GM23338 (cell line): ENCODE measurements at regions not wholly inside any gene's neighbourhood (a gene's known extent, or its start where the extent isn't known, plus 50 kb on each side); places are given as distances from the start of the nearest gene placed in this dataset.

ENCODE experiments used
- ATAC-seq: fragments of 200-7000 bp; cut with Tn5 transposase; 3 replicates; pipeline ENCODE4 v1.9.1; 2020
- DNase-seq: peaks from one replicate; pipeline ENCODE4 v3.0.0-alpha.2; 2015; ENCODE audit warnings: low spot score
- H2AFZ ChIP-seq: fragments of 200-600 bp; sonication (generic); 2 replicates; pipeline ENCODE4 v1.8.0; 2016; ENCODE audit warnings: antibody characterized with exemption, mild to moderate bottlenecking, moderate library complexity
- H3F3A ChIP-seq: fragments of 200-600 bp; sonication (generic); replicated peaks from 2 replicates; pipeline ENCODE4 v1.8.0; 2017; ENCODE audit warnings: antibody characterized with exemption, mixed run types, low read depth
- H3K27ac ChIP-seq: fragments of 200-600 bp; sonication (generic); 2 replicates; pipeline ENCODE4 v1.6.1; 2016; ENCODE audit warnings: low read depth
- H3K27me3 ChIP-seq: fragments of 200-600 bp; sonication (generic); 2 replicates; pipeline ENCODE4 v1.8.0; 2016; ENCODE audit warnings: mild to moderate bottlenecking, mixed run types, moderate library complexity; ENCODE audit not compliant: insufficient read depth
- H3K36me3 ChIP-seq: fragments of 200-600 bp; sonication (generic); 2 replicates; pipeline ENCODE4 v1.8.0; 2016; ENCODE audit warnings: mild to moderate bottlenecking; ENCODE audit not compliant: insufficient read depth
- H3K4me1 ChIP-seq: fragments of 200-600 bp; sonication (generic); 2 replicates; pipeline ENCODE4 v1.8.0; 2016; ENCODE audit warnings: mild to moderate bottlenecking, moderate library complexity; ENCODE audit not compliant: insufficient read depth
- H3K4me2 ChIP-seq: fragments of 200-600 bp; sonication (generic); 2 replicates; pipeline ENCODE4 v1.7.1; 2017; ENCODE audit warnings: mixed run types
- H3K4me3 ChIP-seq: fragments of 200-600 bp; sonication (generic); 2 replicates; pipeline ENCODE4 v1.6.1; 2016; ENCODE audit warnings: mixed run types
- H3K79me2 ChIP-seq: fragments of 200-600 bp; sonication (generic); replicated peaks from 2 replicates; pipeline ENCODE4 v1.8.0; 2017; ENCODE audit warnings: mild to moderate bottlenecking; ENCODE audit not compliant: insufficient read depth
- H3K9me2 ChIP-seq: fragments of 200-600 bp; sonication (generic); 2 replicates; pipeline ENCODE4 v1.8.0; 2017; ENCODE audit not compliant: insufficient read depth
- H4K20me1 ChIP-seq: fragments of 200-600 bp; sonication (generic); replicated peaks from 2 replicates; pipeline ENCODE4 v1.8.0; 2017; ENCODE audit warnings: mild to moderate bottlenecking; ENCODE audit not compliant: insufficient read depth
- H3K27ac Mint-ChIP-seq: 2 replicates; pipeline ENCODE4 v1.8.0; 2020; ENCODE audit warnings: inconsistent platforms, mild to moderate bottlenecking, moderate library complexity, mixed read lengths
- H3K27me3 Mint-ChIP-seq: 3 replicates; pipeline ENCODE4 v1.8.0; 2022; ENCODE audit warnings: low read depth, mild to moderate bottlenecking, moderate library complexity, mixed read lengths, inconsistent platforms; ENCODE audit not compliant: insufficient read depth, poor library complexity
- H3K36me3 Mint-ChIP-seq: 3 replicates; pipeline ENCODE4 v1.8.0; 2021; ENCODE audit warnings: low read depth, mild to moderate bottlenecking, inconsistent platforms, moderate library complexity, mixed read lengths
- H3K4me1 Mint-ChIP-seq: 3 replicates; pipeline ENCODE4 v1.8.0; 2020; ENCODE audit warnings: mild to moderate bottlenecking, inconsistent platforms, mixed read lengths
- H3K4me3 Mint-ChIP-seq: 3 replicates; pipeline ENCODE4 v1.8.0; 2021; ENCODE audit warnings: moderate library complexity, mild to moderate bottlenecking, inconsistent platforms, mixed read lengths
- H3K9me3 Mint-ChIP-seq: 3 replicates; pipeline ENCODE4 v1.8.0; 2020; ENCODE audit warnings: moderate library complexity, mild to moderate bottlenecking, inconsistent platforms, mixed read lengths
- CREB1 ChIP-seq: fragments of 250-450 bp; sonication (Bioruptor Pico); IDR thresholded peaks from 2 replicates; pipeline ENCODE4 v1.5.0; 2020; ENCODE audit warnings: low read depth, mild to moderate bottlenecking, moderate library complexity
- CTCF ChIP-seq, 2 experiments: fragments of 200-600 bp in 1 of 2; sonication (generic) in 1 of 2; conservative IDR thresholded peaks; 2 replicates each; pipeline versions ENCODE4 v1.5.1 to v1.6.1; 2016 to 2017; ENCODE audit warnings: antibody characterized with exemption in 2 of 2, low read depth in 2 of 2, mild to moderate bottlenecking in 2 of 2, moderate library complexity in 1 of 2
- ETS1 ChIP-seq: IDR thresholded peaks from 2 replicates; pipeline ENCODE4 v1.6.1; 2016; ENCODE audit warnings: antibody characterized with exemption
- EZH2 ChIP-seq: fragments of 200-600 bp; sonication (generic); IDR thresholded peaks from one replicate; pipeline ENCODE4 v1.8.0; 2017; ENCODE audit warnings: antibody characterized with exemption, mild to moderate bottlenecking, low read depth; ENCODE audit not compliant: unreplicated experiment
- JUNB ChIP-seq: IDR thresholded peaks from one replicate; pipeline ENCODE4 v1.6.1; 2016; ENCODE audit warnings: antibody characterized with exemption; ENCODE audit not compliant: unreplicated experiment
- NANOG ChIP-seq: IDR thresholded peaks from 2 replicates; pipeline ENCODE4 v1.6.1; 2016; ENCODE audit warnings: antibody characterized with exemption, borderline replicate concordance
- POLR2AphosphoS5 ChIP-seq: IDR thresholded peaks from 2 replicates; pipeline ENCODE4 v1.6.1; 2016; ENCODE audit warnings: antibody characterized with exemption, low read depth
- STAT1 ChIP-seq: IDR thresholded peaks from one replicate; pipeline ENCODE4 v1.6.1; 2016; ENCODE audit warnings: antibody characterized with exemption; ENCODE audit not compliant: unreplicated experiment
- ZNF114 ChIP-seq: fragments of 250-450 bp; sonication (Bioruptor Pico); IDR thresholded peaks from 2 replicates; pipeline ENCODE4 v1.5.0; 2020; ENCODE audit warnings: mild to moderate bottlenecking, moderate library complexity
- ZNF331 ChIP-seq: fragments of 250-450 bp; sonication (Bioruptor Pico); IDR thresholded peaks from 2 replicates; pipeline ENCODE4 v1.5.0; 2020; ENCODE audit warnings: low read depth, mild to moderate bottlenecking, moderate library complexity

GRCh38 chr4:125444166-125444565, 129.4 kb downstream of the FAT4 start (continued):
- no peak for TF ChIP-seq POLR2AphosphoS5
- TF ChIP-seq CREB1 (CRISPR knock-in tag): no peak
- TF ChIP-seq JUNB: no peak

GRCh38 chr4:125445525-125445924, 130.8 kb downstream of the FAT4 start:
- no peaks in the 10 kb centered on the region for H3K36me3 Mint-ChIP-seq
- no peaks in the 10 kb centered on the region for H3K9me3 Mint-ChIP-seq
- no peak overlapping the region for H3K4me3 Mint-ChIP-seq
- H3K27ac Mint-ChIP-seq: no peak overlapping the region
- no peaks in the 10 kb centered on the region for H3K27me3 ChIP-seq
- DNase-seq (no peak), ATAC-seq (no peak)
- no peaks in the 10 kb centered on the region for H4K20me1 ChIP-seq
- no peak overlapping the region for H3K4me2 ChIP-seq
- H3K4me1 Mint-ChIP-seq: no peaks in the 10 kb centered on the region
- no peaks in the 10 kb centered on the region for H3F3A ChIP-seq
- no peaks in the 10 kb centered on the region for H3K27me3 Mint-ChIP-seq
- no peaks in the 10 kb centered on the region for H3K9me2 ChIP-seq
- H3K4me1 ChIP-seq: no peaks in the 10 kb centered on the region
- no peak overlapping the region for H3K4me3 ChIP-seq
- H3K36me3 ChIP-seq: no peaks in the 10 kb centered on the region
- no peak overlapping the region for H3K27ac ChIP-seq
- H2AFZ ChIP-seq: no peak overlapping the region
- TF ChIP-seq ZNF331 (no peak), CTCF (conservative IDR thresholded peaks at IDR 0.05; ENCODE audit: low read depth in 2 of 2) (no peak), EZH2 (no peak)
- H3K79me2 ChIP-seq: no peaks in the 10 kb centered on the region

GRCh38 chr4:125447551-125448290, 133.0 kb downstream of the FAT4 start:
- H3K27me3 ChIP-seq: no peaks in the 10 kb centered on the region
- no peaks in the 10 kb centered on the region for H3K79me2 ChIP-seq
- DNase-seq: no peak
- no peaks in the 10 kb centered on the region for H3F3A ChIP-seq
- H3K27ac ChIP-seq: no peak overlapping the region
- H3K9me3 Mint-ChIP-seq: no peaks in the 10 kb centered on the region
- H3K36me3 ChIP-seq: no peaks in the 10 kb centered on the region
- H3K27me3 Mint-ChIP-seq: no peaks in the 10 kb centered on the region
- ATAC-seq: no peak
- TF ChIP-seq ETS1: no peak
- no peak for TF ChIP-seq JUNB
- TF ChIP-seq ZNF114 (CRISPR knock-in tag): no peak
- no peak for TF ChIP-seq STAT1
- no peak for TF ChIP-seq NANOG
- no peak for TF ChIP-seq CREB1 (CRISPR knock-in tag)
- no peak for TF ChIP-seq ZNF331
- no peaks in the 10 kb centered on the region for H3K4me1 Mint-ChIP-seq
- no peak overlapping the region for H3K4me2 ChIP-seq
- H3K27ac Mint-ChIP-seq: no peak overlapping the region
- no peaks in the 10 kb centered on the region for H3K9me2 ChIP-seq
- no peak overlapping the region for H2AFZ ChIP-seq
- no peak overlapping the region for H3K4me3 ChIP-seq
- no peaks in the 10 kb centered on the region for H3K4me1 ChIP-seq
- H3K4me3 Mint-ChIP-seq: no peak overlapping the region
- H4K20me1 ChIP-seq: no peaks in the 10 kb centered on the region
- no peaks in the 10 kb centered on the region for H3K36me3 Mint-ChIP-seq
